Prostate gland (tissue), 2 donors: ENCODE measurements at regions not wholly inside any gene's neighbourhood (a gene's known extent, or its start where the extent isn't known, plus 50 kb on each side); places are given as distances from the start of the nearest gene placed in this dataset.
"Not testable (repeated sequence)": the region's sequence is repeated elsewhere in the genome, so short reads cannot be mapped to it uniquely, and the experiment has no call there.

ENCODE experiments used
- DNase-seq: peaks from one replicate; pipeline ENCODE4 v3.0.0-alpha.2; 2019; ENCODE audit warnings: low spot score
- H3K27ac ChIP-seq, 2 donors: fragments of 200-600 bp; sonication (generic); 2 replicates each; pipeline ENCODE4 v1.5.1; 2017 to 2019
- H3K27me3 ChIP-seq: fragments of 200-600 bp; sonication (generic); replicated peaks from 2 replicates; pipeline ENCODE4 v1.5.1; 2019; ENCODE audit not compliant: insufficient read depth
- H3K36me3 ChIP-seq, 2 donors: fragments of 200-600 bp; sonication (generic); 1 replicate in 1 of 2; 2 replicates in 1 of 2; pipeline versions ENCODE4 v1.5.1 to v1.8.1; 2017 to 2019
- H3K4me1 ChIP-seq: fragments of 200-600 bp; sonication (generic); replicated peaks from 2 replicates; pipeline ENCODE4 v1.5.1; 2019
- H3K4me3 ChIP-seq, 2 donors: fragments of 200-600 bp; sonication (generic); 2 replicates each; pipeline ENCODE4 v1.5.1; 2017 to 2019
- H3K9me3 ChIP-seq: fragments of 200-600 bp; sonication (generic); 2 replicates; pipeline ENCODE4 v1.5.1; 2017
- POLR2A ChIP-seq: fragments of 450-650 bp; IDR thresholded peaks from one replicate; pipeline ENCODE4 v1.6.1; 2016; ENCODE audit warnings: antibody characterized with exemption, mild to moderate bottlenecking
- POLR2AphosphoS5 ChIP-seq: sonication (generic); formaldehyde crosslinking; IDR thresholded peaks from one replicate; pipeline ENCODE4 v1.6.1; 2017; ENCODE audit warnings: antibody characterized with exemption
- WGBS: methylation state at CpG from one replicate; pipeline ENCODE4 v1.1.5; 2018; 5-methylcytosine and 5-hydroxymethylcytosine counted together
- intact Hi-C: fragments of 100-400 bp; cut with DNase I; formaldehyde crosslinking; loops from one replicate; pipeline ENCODE4 v1.14.2; 2022
- TF ChIP-seq, protein P1 (sequence below), 4 experiments: fragments of 200-600 bp in 2 of 4; fragments of 450-650 bp in 2 of 4; sonication (generic) in 2 of 4; IDR thresholded peaks; 1 replicate in 3 of 4; 2 replicates in 1 of 4; pipeline ENCODE4 v1.5.1; 2016 to 2019; ENCODE audit warnings: antibody characterized with exemption in 4 of 4, mild to moderate bottlenecking in 2 of 4, moderate library complexity in 2 of 4

DNA sequence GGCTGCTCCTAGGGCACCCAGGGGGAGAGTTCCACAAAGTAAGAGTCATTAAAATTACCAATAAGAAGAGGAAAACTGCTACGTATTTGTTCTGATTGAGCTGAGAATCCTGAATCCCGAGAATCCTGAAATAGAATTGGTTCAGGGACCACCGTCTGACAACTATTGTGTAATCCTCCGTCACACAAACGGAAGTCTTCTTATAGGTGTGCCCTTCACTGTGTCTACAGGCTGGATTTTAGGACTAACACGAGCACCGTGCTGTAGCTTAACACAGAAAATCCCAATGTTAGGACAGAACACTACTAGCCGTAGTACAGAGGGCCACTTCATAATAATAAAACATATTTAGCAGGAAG is 50.6 kb upstream of the RNF182 start:
- TF ChIP-seq, protein P1, sequence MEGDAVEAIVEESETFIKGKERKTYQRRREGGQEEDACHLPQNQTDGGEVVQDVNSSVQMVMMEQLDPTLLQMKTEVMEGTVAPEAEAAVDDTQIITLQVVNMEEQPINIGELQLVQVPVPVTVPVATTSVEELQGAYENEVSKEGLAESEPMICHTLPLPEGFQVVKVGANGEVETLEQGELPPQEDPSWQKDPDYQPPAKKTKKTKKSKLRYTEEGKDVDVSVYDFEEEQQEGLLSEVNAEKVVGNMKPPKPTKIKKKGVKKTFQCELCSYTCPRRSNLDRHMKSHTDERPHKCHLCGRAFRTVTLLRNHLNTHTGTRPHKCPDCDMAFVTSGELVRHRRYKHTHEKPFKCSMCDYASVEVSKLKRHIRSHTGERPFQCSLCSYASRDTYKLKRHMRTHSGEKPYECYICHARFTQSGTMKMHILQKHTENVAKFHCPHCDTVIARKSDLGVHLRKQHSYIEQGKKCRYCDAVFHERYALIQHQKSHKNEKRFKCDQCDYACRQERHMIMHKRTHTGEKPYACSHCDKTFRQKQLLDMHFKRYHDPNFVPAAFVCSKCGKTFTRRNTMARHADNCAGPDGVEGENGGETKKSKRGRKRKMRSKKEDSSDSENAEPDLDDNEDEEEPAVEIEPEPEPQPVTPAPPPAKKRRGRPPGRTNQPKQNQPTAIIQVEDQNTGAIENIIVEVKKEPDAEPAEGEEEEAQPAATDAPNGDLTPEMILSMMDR (IDR thresholded peaks at IDR 0.05): no peak
- no peak for TF ChIP-seq POLR2AphosphoS5
- no peak for TF ChIP-seq POLR2A
- intact Hi-C loops: no loop called here
- H3K4me3 ChIP-seq: peak overlapping the region; percentile 27 to 40
- no peak for DNase-seq
- 67% methylated on average over 8 of the region's 8 CpGs for WGBS
- no peaks in the 10 kb centered on the region for H3K36me3 ChIP-seq
- no peaks in the 10 kb centered on the region for H3K9me3 ChIP-seq
- no peaks in the 10 kb centered on the region for H3K4me1 ChIP-seq
- no peaks in the 10 kb centered on the region for H3K27me3 ChIP-seq
- H3K27ac ChIP-seq: peak overlapping the region; percentile 16 to 23

DNA sequence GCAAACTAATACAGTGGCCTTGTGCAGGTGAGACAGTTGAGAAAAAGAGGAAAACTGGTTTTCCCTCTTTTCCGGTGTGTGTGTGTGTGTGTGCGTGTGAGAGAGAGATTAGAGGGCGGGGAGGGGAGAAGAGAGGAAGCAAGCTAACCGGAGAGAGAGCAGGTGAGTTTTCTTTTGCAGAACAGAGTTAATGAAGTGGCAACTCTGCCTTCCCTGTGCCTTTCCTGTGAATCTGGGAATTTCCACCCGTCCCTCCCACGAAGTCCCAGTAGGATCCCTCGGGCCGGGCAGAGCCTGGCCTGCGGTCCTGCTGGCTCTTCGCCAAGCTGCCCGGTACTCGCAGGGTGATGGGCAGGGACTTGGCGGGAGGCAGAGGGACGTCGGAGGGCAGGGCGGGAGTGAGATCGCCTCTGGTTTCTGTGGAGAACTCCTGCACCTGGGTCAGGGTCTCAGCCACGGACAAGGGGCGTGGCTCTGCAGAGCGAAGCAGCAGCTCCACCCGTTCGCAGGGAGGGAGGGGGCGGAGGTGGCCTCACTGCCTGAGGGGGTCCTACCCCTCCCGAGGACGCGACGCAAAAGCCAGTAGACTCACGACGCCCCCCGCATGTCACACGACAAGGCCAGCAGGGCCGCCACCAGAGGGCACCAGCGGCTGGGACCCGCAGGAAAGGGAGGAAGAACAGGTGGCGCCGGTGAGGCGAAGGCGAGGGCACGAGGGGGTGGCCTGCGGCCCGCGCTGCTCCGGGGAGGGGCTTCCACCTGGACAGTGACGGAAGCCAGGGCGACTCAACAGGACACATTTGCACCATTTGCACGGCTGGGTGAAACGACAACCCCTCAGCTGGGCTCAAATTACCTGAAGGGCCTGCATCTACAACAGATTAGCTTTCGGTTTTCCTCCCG is 51.2 kb upstream of the RNF182 start:
- intact Hi-C loops: no loop called here
- H3K27ac ChIP-seq: peak overlapping the region; percentile 16 to 23
- H3K4me3 ChIP-seq: peak overlapping the region; percentile 27 to 40
- no peaks in the 10 kb centered on the region for H3K27me3 ChIP-seq
- TF ChIP-seq POLR2A: no peak
- TF ChIP-seq POLR2AphosphoS5: peak; percentile 36
- TF ChIP-seq, protein P1 (IDR thresholded peaks at IDR 0.05): peak in 3 of 4 experiments; percentile 51 to 73 (median 61)
- H3K9me3 ChIP-seq: no peaks in the 10 kb centered on the region
- no peaks in the 10 kb centered on the region for H3K4me1 ChIP-seq
- 5% methylated on average over 40 of the region's 49 CpGs for WGBS
- DNase-seq: peak; percentile 63
- H3K36me3 ChIP-seq: no peaks in the 10 kb centered on the region

DNA sequence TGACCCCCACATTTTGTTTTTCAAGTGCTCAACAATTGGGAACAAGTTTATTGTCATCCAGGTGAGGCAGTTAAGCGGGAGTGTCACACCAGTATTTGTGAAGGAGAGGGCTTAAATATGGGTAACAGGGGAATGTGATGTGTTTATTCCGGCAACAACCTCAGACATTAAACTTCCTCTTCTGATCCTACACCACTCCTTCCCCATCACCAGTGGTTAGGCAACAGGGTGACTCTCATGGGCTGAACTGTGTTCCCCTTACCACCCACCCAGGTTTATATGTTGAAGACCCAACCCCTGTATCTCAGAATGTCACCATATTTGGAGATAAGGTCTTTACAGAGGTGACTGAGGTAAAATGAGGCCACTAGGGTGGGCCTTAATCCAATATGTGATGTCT is 52.1 kb upstream of the RNF182 start:
- no peaks in the 10 kb centered on the region for H3K4me1 ChIP-seq
- no peaks in the 10 kb centered on the region for H3K9me3 ChIP-seq
- TF ChIP-seq POLR2A (no peak), POLR2AphosphoS5 (no peak)
- TF ChIP-seq, protein P1 (IDR thresholded peaks at IDR 0.05): no peak
- DNase-seq: no peak
- no peaks in the 10 kb centered on the region for H3K27me3 ChIP-seq
- WGBS: 91% methylated on average over 2 of the region's 2 CpGs
- intact Hi-C loops: no loop called here
- no peak overlapping the region for H3K27ac ChIP-seq
- no peaks in the 10 kb centered on the region for H3K36me3 ChIP-seq
- H3K4me3 ChIP-seq: no peak overlapping the region

DNA sequence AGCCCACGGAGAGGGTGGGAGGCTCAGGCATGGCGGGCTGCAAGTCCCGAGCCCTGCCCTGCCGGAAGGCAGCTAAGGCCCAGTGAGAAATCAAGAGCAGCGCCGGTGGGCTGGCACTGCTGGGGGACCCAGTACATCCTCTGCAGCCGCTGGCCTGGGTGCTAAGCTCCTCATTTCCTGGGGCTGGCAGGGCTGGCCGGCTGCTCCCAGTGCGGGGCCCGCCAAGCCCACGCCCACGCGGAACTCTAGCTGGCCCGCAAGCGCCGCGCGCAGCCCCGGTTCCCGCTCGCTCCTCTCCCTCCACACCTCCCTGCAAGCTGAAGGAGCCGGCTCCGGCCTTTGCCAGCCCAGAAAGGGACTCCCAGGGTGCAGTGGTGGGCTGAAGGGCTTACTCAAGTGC is 52.7 kb upstream of the RNF182 start:
- H3K27ac ChIP-seq, H3K9me3 ChIP-seq, H3K4me1 ChIP-seq, H3K27me3 ChIP-seq, H3K4me3 ChIP-seq, DNase-seq, intact Hi-C loops, H3K36me3 ChIP-seq: not testable (repeated sequence)
- 97% methylated on average over 9 of the region's 23 CpGs for WGBS

DNA sequence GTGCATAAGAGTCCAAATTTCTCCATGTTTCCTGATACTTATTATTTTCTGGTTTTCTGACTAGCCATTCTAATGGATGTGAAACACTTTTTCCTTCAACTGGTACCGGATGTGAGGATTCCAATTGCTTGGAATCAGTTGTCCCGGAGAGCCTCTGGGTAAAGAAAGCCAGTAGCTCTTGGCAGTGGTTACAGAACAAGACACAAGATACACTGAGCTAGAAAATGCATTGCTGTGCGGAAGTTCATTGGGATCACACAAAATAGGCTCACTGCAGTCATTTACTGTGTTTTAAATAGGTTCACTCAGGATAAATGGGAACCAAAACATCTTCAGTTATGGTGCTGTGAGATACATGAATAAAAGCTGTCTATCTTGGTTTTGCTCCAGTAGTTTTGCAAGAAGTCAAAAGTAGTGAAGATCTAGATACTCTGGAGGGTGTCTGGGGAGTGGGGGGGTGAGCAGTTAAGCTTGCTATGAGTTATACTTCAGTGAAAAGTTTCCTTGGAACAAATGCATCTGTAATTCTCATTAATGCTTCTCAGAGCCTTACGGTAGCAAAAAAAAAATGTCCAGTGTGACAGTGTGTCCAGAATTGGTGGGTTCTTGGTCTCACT is 54.4 kb upstream of the RNF182 start:
- DNase-seq: no peak
- Histone ChIP-seq H3K27ac (no peak overlapping the region), H3K9me3 (no peaks in the 10 kb centered on the region), H3K4me1 (no peaks in the 10 kb centered on the region), H3K36me3 (no peaks in the 10 kb centered on the region), H3K27me3 (no peaks in the 10 kb centered on the region), H3K4me3 (no peak overlapping the region)
- TF ChIP-seq, protein P1 (IDR thresholded peaks at IDR 0.05): no peak
- TF ChIP-seq POLR2A (no peak), POLR2AphosphoS5 (no peak)
- intact Hi-C loops: no loop called here
- WGBS: 75% methylated on average over 4 of the region's 4 CpGs
